Progenitor cell of endocrine pancreas (in vitro differentiated cells): ENCODE measurements at regions not wholly inside any gene's neighbourhood (a gene's known extent, or its start where the extent isn't known, plus 50 kb on each side); places are given as distances from the start of the nearest gene placed in this dataset.
A peak's percentile ranks its signal among the peaks of the same experiment; 100 is the strongest.

Experiments
- DNase-seq: peaks from one replicate; pipeline ENCODE4 v3.0.0; 2021; ENCODE audit warnings: low spot score; ENCODE audit not compliant: unreplicated experiment
- H3K27ac Mint-ChIP-seq: 2 replicates; pipeline ENCODE4 v1.8.0; 2021; ENCODE audit warnings: mild to moderate bottlenecking, moderate library complexity, mixed read lengths
- H3K27me3 Mint-ChIP-seq: 2 replicates; pipeline ENCODE4 v1.8.0; 2021; ENCODE audit warnings: mixed read lengths
- H3K36me3 Mint-ChIP-seq: 2 replicates; pipeline ENCODE4 v1.8.0; 2022; ENCODE audit warnings: mixed read lengths; ENCODE audit not compliant: insufficient read depth
- H3K4me1 Mint-ChIP-seq: 2 replicates; pipeline ENCODE4 v1.8.0; 2021; ENCODE audit warnings: low read depth, mixed read lengths
- H3K4me3 Mint-ChIP-seq: 2 replicates; pipeline ENCODE4 v1.8.0; 2021; ENCODE audit warnings: low read depth, mild to moderate bottlenecking, moderate library complexity, mixed read lengths
- H3K9me3 Mint-ChIP-seq: 2 replicates; pipeline ENCODE4 v1.8.0; 2021; ENCODE audit warnings: low read depth, mixed read lengths
- CTCF ChIP-seq: fragments of 200-600 bp; sonication (generic); IDR thresholded peaks from one replicate; pipeline ENCODE4 v1.5.0; 2021; ENCODE audit warnings: antibody characterized with exemption, mild to moderate bottlenecking; ENCODE audit not compliant: unreplicated experiment

GRCh38 chr17:55870044-55870443, 119.2 kb downstream of the PCTP start:
- no peak overlapping the region for H3K27ac Mint-ChIP-seq
- no peak for TF ChIP-seq CTCF
- H3K27me3 Mint-ChIP-seq, result no peaks in the 10 kb centered on the region

DNA sequence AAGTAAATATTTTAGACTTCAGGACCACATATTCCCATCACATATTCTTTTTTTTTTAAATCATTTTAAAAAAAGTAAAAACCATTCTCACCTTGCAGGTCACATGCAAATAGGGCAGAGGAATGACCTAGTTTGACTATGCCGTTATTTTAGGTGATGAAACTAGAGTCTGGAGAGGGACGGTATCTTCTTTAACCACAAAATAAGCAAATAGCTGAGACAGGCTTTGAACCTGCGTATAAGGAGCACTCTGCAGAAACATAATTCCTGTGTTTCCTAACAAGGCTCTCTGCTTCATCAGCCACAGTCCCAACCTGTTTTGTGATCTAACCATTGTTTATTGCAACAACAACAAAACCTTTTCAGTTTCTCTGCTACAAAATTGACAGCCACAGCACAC, 121.5 kb downstream of the PCTP start:
- Mint-ChIP-seq H3K36me3 (no peaks in the 10 kb centered on the region), H3K27me3 (no peaks in the 10 kb centered on the region), H3K4me3 (no peak overlapping the region), H3K9me3 (peaks cover 13% of the 10 kb centered on the region), H3K27ac (no peak overlapping the region), H3K4me1 (no peaks in the 10 kb centered on the region)
- DNase-seq, result no peak
- no peak for TF ChIP-seq CTCF

More at GRCh38 chr17:55870044-55870443, 119.2 kb downstream of the PCTP start:
- Mint-ChIP-seq H3K4me1 (no peaks in the 10 kb centered on the region), H3K36me3 (no peaks in the 10 kb centered on the region), H3K9me3 (peaks cover 15% of the 10 kb centered on the region), H3K4me3 (no peak overlapping the region)
- DNase-seq, result no peak

DNA sequence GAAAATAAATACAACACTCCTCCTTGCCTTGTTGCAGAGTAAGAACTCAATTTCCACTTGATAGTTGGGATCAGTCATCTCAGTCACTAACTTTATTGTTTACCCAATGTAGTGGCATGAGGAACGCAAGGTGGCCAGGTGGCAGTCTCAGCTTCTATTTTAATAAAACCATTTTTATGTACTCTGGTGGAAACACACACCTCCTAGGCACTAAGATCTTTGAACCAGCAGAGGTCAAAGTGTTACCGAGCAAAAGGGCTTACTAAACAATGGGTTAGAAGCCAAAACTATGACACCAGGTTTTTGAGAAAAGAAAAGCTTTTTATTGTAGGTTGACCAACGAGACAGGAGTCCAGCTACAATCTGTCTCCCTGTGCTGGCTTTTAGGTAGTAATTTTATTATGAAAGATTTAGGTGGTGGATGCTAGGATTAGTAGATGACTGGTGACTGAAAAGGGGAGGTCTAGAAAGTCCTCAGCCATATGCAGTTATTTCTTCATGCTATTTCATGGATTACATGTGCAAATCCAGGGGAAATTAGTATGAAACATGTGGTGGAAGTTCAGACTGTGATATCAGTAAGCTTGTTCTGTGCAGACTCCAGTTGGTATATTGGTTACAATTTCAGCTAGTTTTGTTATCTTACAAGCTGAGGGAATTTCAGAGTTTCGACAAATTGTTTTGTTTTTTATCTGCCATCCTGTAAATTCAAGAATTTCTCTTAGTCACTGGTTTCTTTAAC, 122.3 kb downstream of the PCTP start:
- Mint-ChIP-seq H3K36me3 (no peaks in the 10 kb centered on the region), H3K4me1 (no peaks in the 10 kb centered on the region), H3K4me3 (no peak overlapping the region), H3K27ac (no peak overlapping the region), H3K9me3 (peaks cover 11% of the 10 kb centered on the region), H3K27me3 (no peaks in the 10 kb centered on the region)
- TF ChIP-seq CTCF, result no peak
- no peak for DNase-seq

GRCh38 chr17:55883149-55883548, 132.3 kb downstream of the PCTP start:
- peak; percentile 28 for TF ChIP-seq CTCF
- H3K9me3 Mint-ChIP-seq, result peaks cover 1% of the 10 kb centered on the region
- H3K27me3 Mint-ChIP-seq, result no peaks in the 10 kb centered on the region
- H3K36me3 Mint-ChIP-seq, result no peaks in the 10 kb centered on the region
- no peak overlapping the region for H3K4me3 Mint-ChIP-seq
- no peaks in the 10 kb centered on the region for H3K4me1 Mint-ChIP-seq
- no peak for DNase-seq
- H3K27ac Mint-ChIP-seq, result no peak overlapping the region

GRCh38 chr17:55887531-55887930, 136.7 kb downstream of the PCTP start:
- H3K4me3 Mint-ChIP-seq, result no peak overlapping the region
- peaks cover under 1% of the 10 kb centered on the region for H3K4me1 Mint-ChIP-seq
- no peak for DNase-seq
- no peak overlapping the region for H3K27ac Mint-ChIP-seq
- no peaks in the 10 kb centered on the region for H3K36me3 Mint-ChIP-seq
- TF ChIP-seq CTCF, result no peak
- H3K9me3 Mint-ChIP-seq, result peaks cover 14% of the 10 kb centered on the region
- no peaks in the 10 kb centered on the region for H3K27me3 Mint-ChIP-seq
